ENCODE measurements at regions not wholly inside any gene's neighbourhood (a gene's known extent, or its start where the extent isn't known, plus 50 kb on each side); places are given as distances from the start of the nearest gene placed in this dataset.

- no TSS peak for BruUV-seq (replicated peaks)
- Histone ChIP-seq H3K4me3 (ENCODE audit: low read depth in 2 of 2, low read length in 2 of 2) (no peak overlapping the region), H3K27ac (ENCODE audit: low read length) (no peak overlapping the region), H3K4me1 (ENCODE audit: control insufficient read depth, insufficient read depth, low read length) (no peaks in the 10 kb centered on the region), H3K36me3 (ENCODE audit: control insufficient read depth, insufficient read depth, low read length) (no peaks in the 10 kb centered on the region), H3K27me3 (ENCODE audit: control insufficient read depth, insufficient read depth, low read length) (no peaks in the 10 kb centered on the region), H3K9me3 (ENCODE audit: control insufficient read depth, insufficient read depth, low read depth, low read length) (no peaks in the 10 kb centered on the region)
- ChIA-PET POLR2A (interaction anchor here (0.6 kb wide), 1 partner anchor 197 kb away, joined by 3 read pairs; no protein-coding TSS in a partner anchor), CTCF (interaction anchor here (0.5 kb wide), 1 partner anchor 24 kb away, joined by 11 read pairs; no protein-coding TSS in a partner anchor)
- TF ChIP-seq SIN3A (IDR thresholded peaks at IDR 0.05; ENCODE audit: borderline replicate concordance, insufficient read depth, low read depth, low read length) (no peak), POLR2AphosphoS5 (IDR thresholded peaks at IDR 0.05; ENCODE audit: low read depth, low read length) (no peak)
- DNase-seq (ENCODE audit: low read depth, low spot score) (no peak), ATAC-seq (no peak)
- intact Hi-C loops (cut with micrococcal nuclease; ENCODE audit: unreplicated experiment) (no loop called here), in situ Hi-C loops (cut with HindIII; ENCODE audit: low pct_unique_long_range_greater_than_20kb, low sequenced_read_pairs) (no loop called here)
These were observed 56.5 kb upstream of the MPP7 start for GRCh38 chr10:28359334-28359733.

GRCh38 chr10:28360175-28360574 is 57.3 kb upstream of the MPP7 start:
- Histone ChIP-seq H3K36me3 (ENCODE audit: control insufficient read depth, insufficient read depth, low read length) (no peaks in the 10 kb centered on the region), H3K27me3 (ENCODE audit: control insufficient read depth, insufficient read depth, low read length) (no peaks in the 10 kb centered on the region), H3K4me1 (ENCODE audit: control insufficient read depth, insufficient read depth, low read length) (no peaks in the 10 kb centered on the region), H3K27ac (ENCODE audit: low read length) (no peak overlapping the region), H3K4me3 (ENCODE audit: low read depth in 2 of 2, low read length in 2 of 2) (no peak overlapping the region), H3K9me3 (ENCODE audit: control insufficient read depth, insufficient read depth, low read depth, low read length) (no peaks in the 10 kb centered on the region)
- DNase-seq (ENCODE audit: low read depth, low spot score): no peak
- POLR2A ChIA-PET: interaction anchor here (0.6 kb wide), 1 partner anchor 614 kb away, joined by 4 read pairs; no protein-coding TSS in a partner anchor
- BruUV-seq (replicated peaks): no TSS peak
- CTCF ChIA-PET: no interaction called here
- TF ChIP-seq SIN3A (IDR thresholded peaks at IDR 0.05; ENCODE audit: borderline replicate concordance, insufficient read depth, low read depth, low read length) (no peak), POLR2AphosphoS5 (IDR thresholded peaks at IDR 0.05; ENCODE audit: low read depth, low read length) (no peak), CTCF (IDR thresholded peaks at IDR 0.05) (no peak), REST (IDR thresholded peaks at IDR 0.05; ENCODE audit: insufficient read depth in 1 of 2, low read depth in 2 of 2, low read length in 1 of 2) (no peak), TCF7L2 (IDR thresholded peaks at IDR 0.05; ENCODE audit: low read depth, low read length) (no peak)
- in situ Hi-C loops (cut with HindIII; ENCODE audit: low pct_unique_long_range_greater_than_20kb, low sequenced_read_pairs): no loop called here
- no peak for ATAC-seq
- intact Hi-C loops (cut with micrococcal nuclease; ENCODE audit: unreplicated experiment): no loop called here

GRCh38 chr10:28363376-28363775 is 60.5 kb upstream of the MPP7 start:
- in situ Hi-C loops (cut with HindIII; ENCODE audit: low pct_unique_long_range_greater_than_20kb, low sequenced_read_pairs): no loop called here
- Histone ChIP-seq H3K4me3 (ENCODE audit: low read depth in 2 of 2, low read length in 2 of 2) (no peak overlapping the region), H3K9me3 (ENCODE audit: control insufficient read depth, insufficient read depth, low read depth, low read length) (no peaks in the 10 kb centered on the region), H3K4me1 (ENCODE audit: control insufficient read depth, insufficient read depth, low read length) (no peaks in the 10 kb centered on the region), H3K27me3 (ENCODE audit: control insufficient read depth, insufficient read depth, low read length) (no peaks in the 10 kb centered on the region), H3K36me3 (ENCODE audit: control insufficient read depth, insufficient read depth, low read length) (no peaks in the 10 kb centered on the region), H3K27ac (ENCODE audit: low read length) (no peak overlapping the region)
- no peak for TF ChIP-seq SIN3A (IDR thresholded peaks at IDR 0.05; ENCODE audit: borderline replicate concordance, insufficient read depth, low read depth, low read length)
- TF ChIP-seq POLR2AphosphoS5 (IDR thresholded peaks at IDR 0.05; ENCODE audit: low read depth, low read length): no peak
- no peak for TF ChIP-seq CTCF (IDR thresholded peaks at IDR 0.05)
- no peak for TF ChIP-seq TCF7L2 (IDR thresholded peaks at IDR 0.05; ENCODE audit: low read depth, low read length)
- no peak for TF ChIP-seq REST (IDR thresholded peaks at IDR 0.05; ENCODE audit: insufficient read depth in 1 of 2, low read depth in 2 of 2, low read length in 1 of 2)
- intact Hi-C loops (cut with micrococcal nuclease; ENCODE audit: unreplicated experiment): no loop called here
- CTCF ChIA-PET: no interaction called here
- no TSS peak for BruUV-seq (replicated peaks)
- no peak for ATAC-seq
- POLR2A ChIA-PET: no interaction called here
- no peak for DNase-seq (ENCODE audit: low read depth, low spot score)

Measured in Panc1 (cell line).